Stomach smooth muscle (tissue), 2 donors: ENCODE measurements at regions not wholly inside any gene's neighbourhood (a gene's known extent, or its start where the extent isn't known, plus 50 kb on each side); places are given as distances from the start of the nearest gene placed in this dataset.

Experiments used
- H3K27ac ChIP-seq: one replicate; pipeline ENCODE4 v1.7.0; 2013; ENCODE audit warnings: mild to moderate bottlenecking, low read length, inconsistent platforms
- H3K27me3 ChIP-seq, 2 donors: one replicate each; pipeline ENCODE4 v1.7.0; 2013; ENCODE audit warnings: low read length in 2 of 2; ENCODE audit not compliant: insufficient read depth in 2 of 2, control insufficient read depth in 1 of 2
- H3K36me3 ChIP-seq, 2 donors: one replicate each; pipeline ENCODE4 v1.7.0; 2013; ENCODE audit warnings: low read length in 2 of 2; ENCODE audit not compliant: control insufficient read depth in 2 of 2, insufficient read depth in 2 of 2
- H3K4me1 ChIP-seq: one replicate; pipeline ENCODE4 v1.7.0; 2013; ENCODE audit warnings: low read length; ENCODE audit not compliant: control insufficient read depth, insufficient read depth
- H3K4me3 ChIP-seq, 2 donors: one replicate each; pipeline ENCODE4 v1.7.0; 2013; ENCODE audit warnings: low read length in 2 of 2
- H3K9ac ChIP-seq, 2 donors: one replicate each; pipeline ENCODE4 v1.7.0; 2013; ENCODE audit warnings: low read length in 2 of 2, mild to moderate bottlenecking in 1 of 2
- H3K9me3 ChIP-seq, 2 donors: one replicate each; pipeline ENCODE4 v1.7.0; 2013; ENCODE audit warnings: low read length in 2 of 2; ENCODE audit not compliant: control insufficient read depth in 2 of 2
- donor health status: healthy.
- donor health status: Pancreatic carcinoma.

GRCh38 chr3:94673876-94674275, 611.0 kb downstream of the NSUN3 start:
- H3K9me3 ChIP-seq, result peaks cover 0 to 6% of the 10 kb centered on the region in 2 donors
- H3K9ac ChIP-seq, result no peak overlapping the region
- no peaks in the 10 kb centered on the region for H3K4me1 ChIP-seq
- H3K27ac ChIP-seq, result no peak overlapping the region
- no peaks in the 10 kb centered on the region for H3K27me3 ChIP-seq
- H3K36me3 ChIP-seq, result no peaks in the 10 kb centered on the region
- H3K4me3 ChIP-seq, result no peak overlapping the region

GRCh38 chr3:94686208-94686607, 623.3 kb downstream of the NSUN3 start:
- H3K4me1 ChIP-seq, result no peaks in the 10 kb centered on the region
- H3K36me3 ChIP-seq, result no peaks in the 10 kb centered on the region
- no peak overlapping the region for H3K4me3 ChIP-seq
- H3K9me3 ChIP-seq, result no peaks in the 10 kb centered on the region
- H3K9ac ChIP-seq, result no peak overlapping the region
- no peaks in the 10 kb centered on the region for H3K27me3 ChIP-seq
- H3K27ac ChIP-seq, result no peak overlapping the region

GRCh38 chr3:94693997-94694640, 631.3 kb downstream of the NSUN3 start:
- Histone ChIP-seq H3K4me1 (no peaks in the 10 kb centered on the region), H3K9ac (no peak overlapping the region), H3K27me3 (no peaks in the 10 kb centered on the region), H3K27ac (no peak overlapping the region), H3K9me3 (no peaks in the 10 kb centered on the region), H3K36me3 (no peaks in the 10 kb centered on the region), H3K4me3 (no peak overlapping the region)

GRCh38 chr3:94694894-94695293, 632.0 kb downstream of the NSUN3 start:
- H3K9ac ChIP-seq, result no peak overlapping the region

GRCh38 chr3:94704467-94704866, 641.6 kb downstream of the NSUN3 start:
- Histone ChIP-seq H3K27ac (no peak overlapping the region), H3K4me3 (no peak overlapping the region), H3K27me3 (no peaks in the 10 kb centered on the region), H3K36me3 (no peaks in the 10 kb centered on the region), H3K9me3 (no peaks in the 10 kb centered on the region), H3K9ac (no peak overlapping the region), H3K4me1 (no peaks in the 10 kb centered on the region)

More at GRCh38 chr3:94694894-94695293, 632.0 kb downstream of the NSUN3 start:
- Histone ChIP-seq H3K27me3 (no peaks in the 10 kb centered on the region), H3K36me3 (no peaks in the 10 kb centered on the region), H3K27ac (no peak overlapping the region), H3K4me1 (no peaks in the 10 kb centered on the region), H3K9me3 (no peaks in the 10 kb centered on the region), H3K4me3 (no peak overlapping the region)

- no peak overlapping the region for H3K4me3 ChIP-seq
- no peaks in the 10 kb centered on the region for H3K36me3 ChIP-seq
- no peak overlapping the region for H3K27ac ChIP-seq
- H3K9me3 ChIP-seq, result no peaks in the 10 kb centered on the region
- no peaks in the 10 kb centered on the region for H3K4me1 ChIP-seq
- H3K9ac ChIP-seq, result no peak overlapping the region
- H3K27me3 ChIP-seq, result no peaks in the 10 kb centered on the region
Measured at GRCh38 chr3:94709249-94709902, 646.5 kb downstream of the NSUN3 start.

GRCh38 chr3:94714194-94714593, 651.3 kb downstream of the NSUN3 start:
- Histone ChIP-seq H3K36me3 (no peaks in the 10 kb centered on the region), H3K9ac (no peak overlapping the region), H3K27ac (no peak overlapping the region), H3K27me3 (no peaks in the 10 kb centered on the region), H3K4me1 (no peaks in the 10 kb centered on the region), H3K4me3 (no peak overlapping the region), H3K9me3 (no peaks in the 10 kb centered on the region)

GRCh38 chr3:94716326-94717018, 653.6 kb downstream of the NSUN3 start:
- no peaks in the 10 kb centered on the region for H3K4me1 ChIP-seq
- no peak overlapping the region for H3K27ac ChIP-seq
- H3K9me3 ChIP-seq, result no peaks in the 10 kb centered on the region
- no peak overlapping the region for H3K4me3 ChIP-seq
- no peaks in the 10 kb centered on the region for H3K27me3 ChIP-seq
- H3K36me3 ChIP-seq, result no peaks in the 10 kb centered on the region
- H3K9ac ChIP-seq, result no peak overlapping the region

GRCh38 chr3:94734206-94734605, 671.3 kb downstream of the NSUN3 start:
- Histone ChIP-seq H3K36me3 (no peaks in the 10 kb centered on the region), H3K27ac (no peak overlapping the region), H3K9me3 (peaks cover 0 to 3% of the 10 kb centered on the region in 2 donors), H3K4me3 (no peak overlapping the region), H3K4me1 (no peaks in the 10 kb centered on the region), H3K27me3 (no peaks in the 10 kb centered on the region), H3K9ac (no peak overlapping the region)

GRCh38 chr3:94735354-94735753, 672.5 kb downstream of the NSUN3 start:
- H3K27ac ChIP-seq, result no peak overlapping the region
- no peaks in the 10 kb centered on the region for H3K27me3 ChIP-seq
- H3K36me3 ChIP-seq, result no peaks in the 10 kb centered on the region
- H3K9ac ChIP-seq, result no peak overlapping the region
- no peaks in the 10 kb centered on the region for H3K4me1 ChIP-seq
- H3K4me3 ChIP-seq, result no peak overlapping the region
- H3K9me3 ChIP-seq, result peaks cover 0 to 3% of the 10 kb centered on the region in 2 donors

- Histone ChIP-seq H3K27ac (no peak overlapping the region), H3K9me3 (no peaks in the 10 kb centered on the region), H3K4me3 (no peak overlapping the region)
Measured at GRCh38 chr3:94737116-94737515, 674.3 kb downstream of the NSUN3 start.

More at GRCh38 chr3:94737116-94737515, 674.3 kb downstream of the NSUN3 start:
- Histone ChIP-seq H3K9ac (no peak overlapping the region), H3K36me3 (no peaks in the 10 kb centered on the region), H3K27me3 (no peaks in the 10 kb centered on the region), H3K4me1 (no peaks in the 10 kb centered on the region)
